SKM-1 (cell line): ENCODE measurements at regions not wholly inside any gene's neighbourhood (a gene's known extent, or its start where the extent isn't known, plus 50 kb on each side); places are given as distances from the start of the nearest gene placed in this dataset.
"Not testable (repeated sequence)": the region's sequence is repeated elsewhere in the genome, so short reads cannot be mapped to it uniquely, and the experiment has no call there.

ENCODE experiments used
- DNase-seq: peaks from one replicate; lab custom pipeline; 2025; ENCODE audit not compliant: unreplicated experiment; lab: John Stamatoyannopoulos, UW

DNA sequence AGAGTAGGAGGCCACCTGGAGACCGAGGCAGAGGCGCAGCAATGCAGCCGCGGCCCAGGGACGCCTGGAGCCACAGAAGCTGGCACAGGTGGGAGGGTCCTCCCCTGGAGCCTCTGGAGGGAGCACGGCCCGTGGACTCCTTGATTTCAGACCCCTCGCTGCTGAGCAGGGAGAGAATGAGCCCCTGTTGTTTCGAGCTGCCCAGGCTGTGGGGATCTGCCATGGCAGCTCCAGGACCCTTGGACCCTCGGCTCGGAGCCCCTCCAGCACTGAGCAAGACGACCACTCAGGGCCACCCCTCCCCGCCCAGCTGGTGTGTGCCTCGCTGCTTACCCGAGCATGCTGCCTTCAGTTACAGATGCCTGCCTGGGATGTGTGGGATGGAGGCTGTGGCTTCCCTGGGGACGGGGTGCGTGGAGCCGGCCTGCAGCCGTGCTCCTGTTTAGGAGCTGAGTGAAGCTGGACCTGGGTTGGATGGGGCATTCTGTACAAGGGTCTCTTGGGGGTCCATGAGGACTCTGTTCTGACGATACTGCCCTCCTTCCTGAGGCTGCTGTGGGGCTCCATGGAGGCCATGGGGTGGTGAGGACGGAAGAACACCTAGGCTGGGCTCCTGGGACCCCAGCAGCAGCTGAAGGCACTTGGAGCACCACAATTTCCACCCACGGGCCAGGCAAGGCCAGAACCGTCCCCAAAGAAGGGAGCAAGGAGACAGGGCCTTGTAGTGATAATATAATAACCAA lies 115.1 kb upstream of the LPCAT1 start:
- no peak for DNase-seq

DNA sequence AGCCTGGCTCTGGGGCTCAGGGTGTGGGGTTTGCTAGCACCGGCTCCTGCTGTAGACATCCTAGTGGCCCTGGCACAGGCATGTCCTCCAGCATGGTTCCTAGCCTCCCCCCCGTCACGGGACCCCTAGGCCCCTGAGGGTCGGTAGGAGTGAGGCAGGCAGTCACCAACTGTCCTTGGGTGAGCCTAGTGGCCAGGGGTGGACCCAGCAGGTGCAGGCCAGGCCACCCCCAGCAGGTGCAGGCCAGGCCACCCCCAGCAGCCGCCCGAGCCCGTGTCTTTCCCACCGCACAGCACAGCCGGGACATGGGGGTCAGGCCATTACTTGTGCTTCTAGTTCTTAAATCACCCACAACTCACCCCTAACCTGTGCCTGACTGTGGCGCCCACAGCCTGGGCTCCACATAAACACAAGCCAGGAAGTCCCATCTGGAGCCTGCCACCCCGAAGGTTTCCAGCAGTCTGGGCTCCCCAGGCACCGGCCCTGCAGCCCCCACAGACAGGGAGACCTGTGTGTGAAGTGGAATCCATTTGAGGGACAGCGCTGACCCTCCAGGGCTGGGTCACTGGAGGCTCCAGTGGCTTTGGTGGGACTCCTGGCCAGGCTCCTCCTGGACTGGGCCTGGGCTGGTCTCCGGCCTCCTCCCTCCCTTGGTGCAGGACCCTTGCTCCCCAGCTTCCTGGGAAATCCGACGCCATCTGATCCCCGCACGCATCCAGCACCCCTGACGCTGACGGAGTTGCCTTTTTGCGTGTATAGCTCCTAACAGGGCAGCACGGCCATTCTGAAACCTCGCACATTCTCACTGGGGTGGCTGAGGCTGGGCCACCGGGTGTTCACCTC lies 114.1 kb upstream of the LPCAT1 start:
- no peak for DNase-seq

DNA sequence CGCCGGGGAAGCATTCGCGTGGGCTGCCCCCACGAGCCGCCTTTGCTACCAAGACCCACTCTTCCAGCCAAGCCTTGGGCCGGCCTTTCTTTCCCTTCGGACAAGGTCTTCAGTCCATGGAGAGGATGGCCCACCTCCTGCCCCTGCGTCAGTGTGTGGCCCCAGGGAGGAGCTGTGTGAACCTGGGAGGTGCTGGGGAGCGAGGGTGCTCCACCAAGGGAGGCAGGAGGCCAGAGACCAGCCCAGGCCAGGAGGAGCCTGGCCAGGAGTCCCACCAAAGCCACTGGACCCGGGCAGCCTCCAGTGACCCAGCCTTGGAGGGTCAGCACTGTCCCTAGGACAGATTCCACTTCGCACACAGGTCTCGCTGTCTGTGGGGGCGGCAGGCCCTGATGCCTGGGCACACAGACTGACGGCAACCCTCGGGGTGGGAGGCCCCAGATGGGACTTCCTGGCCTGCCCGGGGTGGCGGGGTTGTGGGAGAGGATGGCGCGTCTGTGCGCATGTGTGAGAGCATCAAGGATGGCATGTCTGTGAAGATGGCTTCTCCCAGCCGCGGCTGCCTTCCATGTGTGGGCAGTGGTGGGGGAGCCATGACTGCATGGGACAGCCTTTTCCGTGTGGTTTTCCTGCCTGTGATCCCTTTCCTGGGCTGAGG lies 113.3 kb upstream of the LPCAT1 start:
- no peak for DNase-seq

DNA sequence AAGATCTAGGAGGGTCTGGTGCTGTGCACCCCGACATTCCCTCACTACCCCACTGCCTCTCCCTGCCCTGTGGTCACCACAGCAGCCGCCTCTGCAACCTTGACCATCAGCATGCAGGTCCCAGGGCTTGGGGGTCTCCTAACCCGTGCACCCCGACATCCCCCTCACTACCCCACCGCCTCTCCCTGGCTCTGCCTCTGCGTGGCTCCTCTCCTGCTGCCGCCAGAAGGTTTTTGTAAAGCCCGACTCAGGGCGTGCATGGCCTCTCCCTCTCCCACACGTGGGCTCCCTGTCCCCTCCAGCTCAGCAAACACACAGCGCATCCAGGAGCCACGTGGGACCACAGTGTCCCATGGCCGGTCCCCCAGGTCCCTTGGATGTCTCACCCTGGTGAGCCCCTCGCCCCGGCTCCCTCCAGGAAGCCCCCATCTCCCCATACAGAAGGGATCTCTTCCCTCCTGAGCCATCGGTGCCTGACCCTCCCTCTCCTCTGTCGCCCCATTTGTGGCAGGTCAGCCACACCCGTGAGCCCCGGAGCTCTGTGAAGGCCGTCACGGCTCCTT lies 112.5 kb upstream of the LPCAT1 start:
- not testable (repeated sequence) for DNase-seq

DNA sequence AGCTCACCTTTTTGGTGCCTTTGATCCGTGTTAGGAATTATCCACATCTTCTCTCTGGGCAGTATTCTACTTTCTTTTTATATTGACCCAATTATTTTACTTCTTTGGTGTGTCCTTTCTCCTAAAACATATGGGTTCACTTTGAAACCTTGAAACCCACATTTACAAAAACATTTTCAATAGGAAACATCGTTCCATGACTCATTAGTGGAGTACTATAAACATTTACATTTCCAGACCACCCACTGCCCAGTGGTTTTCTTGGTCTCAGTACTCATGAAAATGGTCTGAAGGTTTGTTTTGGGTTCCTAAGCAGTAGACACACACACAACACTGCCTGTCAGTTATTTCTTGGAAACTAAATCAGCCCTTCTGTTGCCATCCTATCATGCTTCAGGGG lies 111.7 kb upstream of the LPCAT1 start:
- DNase-seq: not testable (repeated sequence)

DNA sequence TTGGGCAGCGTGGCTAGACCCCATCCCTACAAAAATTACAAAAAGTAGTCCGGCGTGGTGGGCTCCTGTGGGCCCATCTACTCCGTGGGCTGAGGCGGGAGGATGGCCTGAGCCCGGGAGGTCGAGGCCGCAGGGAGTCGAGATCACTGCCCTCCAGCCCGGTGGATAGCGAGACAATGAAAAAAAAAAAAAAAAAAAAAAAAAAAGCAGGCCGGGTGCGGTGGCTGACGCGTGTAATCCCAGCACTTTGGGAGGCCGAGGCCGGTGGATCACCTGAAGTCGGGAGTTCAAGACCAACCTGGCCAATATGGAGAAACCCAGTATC lies 110.5 kb upstream of the LPCAT1 start:
- no peak for DNase-seq

DNA sequence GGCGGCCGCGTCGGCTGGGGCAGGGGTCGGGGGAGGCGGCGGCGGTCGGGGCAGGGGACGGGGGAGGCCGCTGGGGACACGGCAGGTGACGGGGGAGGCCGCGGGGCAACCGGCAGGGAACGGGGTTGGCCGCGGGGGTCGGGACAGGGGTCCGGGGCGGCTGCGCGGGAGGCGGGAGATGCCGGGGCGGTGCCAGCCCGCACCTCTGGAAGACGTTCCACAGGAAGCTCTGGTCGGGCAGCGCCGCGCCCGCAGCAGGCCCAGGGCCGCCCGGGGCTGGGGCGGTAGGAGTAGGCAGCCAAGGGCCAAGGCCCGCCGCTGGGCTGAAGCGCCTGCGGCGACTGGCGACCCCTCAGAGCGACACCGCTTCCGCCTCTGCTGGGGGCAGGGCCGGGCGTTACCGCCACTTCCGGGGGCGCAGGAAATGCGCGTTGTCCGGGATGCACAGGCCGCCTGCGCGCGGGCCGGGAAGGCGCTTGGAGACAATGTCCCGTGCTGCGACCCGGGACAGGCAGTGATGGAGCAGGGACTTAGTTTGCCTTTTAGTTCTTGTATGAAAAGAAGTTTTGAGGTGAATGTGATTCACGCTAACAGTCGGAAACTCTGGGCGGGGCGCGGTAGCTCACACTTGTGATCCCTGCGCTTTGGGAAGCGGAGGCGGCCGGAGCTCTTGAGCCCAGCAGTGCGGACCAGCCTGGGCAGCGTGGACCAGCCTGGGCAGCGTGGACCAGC lies 110.0 kb upstream of the LPCAT1 start:
- DNase-seq: no peak

DNA sequence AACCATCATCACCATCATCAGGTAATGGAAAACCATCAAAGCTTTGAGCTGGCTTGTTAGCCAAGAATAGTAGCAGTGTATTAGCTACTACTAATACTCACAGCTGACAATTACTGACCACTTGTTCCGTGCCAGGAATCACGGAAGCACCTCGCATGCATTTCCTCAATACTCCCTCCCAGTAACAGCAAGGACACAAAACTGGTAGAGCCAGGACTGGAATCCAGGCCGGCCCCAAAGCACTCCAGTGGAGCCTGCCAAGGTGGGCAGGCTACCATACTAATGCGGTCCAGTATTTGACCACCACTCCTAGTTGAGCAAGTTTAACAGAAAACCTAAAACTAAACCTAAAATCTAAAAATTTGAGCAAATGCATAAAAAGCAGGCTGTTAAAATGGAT lies 107.2 kb upstream of the LPCAT1 start:
- DNase-seq: not testable (repeated sequence)

DNA sequence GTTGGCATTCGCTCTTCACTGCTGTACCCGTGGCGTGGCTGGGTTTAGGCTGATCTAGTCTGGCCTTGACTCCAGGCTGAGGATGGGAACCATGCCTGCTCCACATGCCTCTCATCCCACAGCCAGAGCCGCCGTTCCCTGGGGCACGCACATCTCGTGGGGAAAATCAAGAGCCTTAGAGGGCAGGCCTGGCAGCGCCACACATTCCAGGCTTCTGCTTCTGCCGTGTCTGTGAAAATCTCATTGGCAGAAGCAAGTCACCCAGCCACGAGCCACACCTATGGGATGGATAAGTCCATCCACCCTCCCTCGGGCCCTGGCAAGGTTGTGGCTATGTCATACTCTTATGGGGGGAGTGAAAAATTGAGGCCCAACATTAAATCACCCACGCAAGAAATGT lies 102.6 kb upstream of the LPCAT1 start:
- DNase-seq: not testable (repeated sequence)

DNA sequence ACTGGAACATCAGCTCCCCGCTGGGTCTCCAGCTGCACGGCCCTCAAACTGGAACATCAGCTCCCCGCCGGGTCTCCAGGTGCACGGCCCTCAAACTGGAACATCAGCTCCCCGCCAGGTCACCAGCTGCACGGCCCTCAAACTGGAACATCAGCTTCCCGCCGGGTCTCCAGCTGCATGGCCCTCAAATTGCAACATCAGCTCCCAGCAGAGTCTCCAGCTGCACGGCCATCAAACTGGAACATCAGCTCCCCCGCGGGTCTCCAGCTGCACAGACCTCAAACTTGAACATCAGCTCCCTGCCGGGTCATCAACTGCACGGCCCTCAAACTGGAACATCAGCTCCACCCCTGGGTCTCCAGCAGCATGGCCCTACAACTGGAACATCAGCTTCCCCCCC lies 95.8 kb upstream of the LPCAT1 start:
- not testable (repeated sequence) for DNase-seq

DNA sequence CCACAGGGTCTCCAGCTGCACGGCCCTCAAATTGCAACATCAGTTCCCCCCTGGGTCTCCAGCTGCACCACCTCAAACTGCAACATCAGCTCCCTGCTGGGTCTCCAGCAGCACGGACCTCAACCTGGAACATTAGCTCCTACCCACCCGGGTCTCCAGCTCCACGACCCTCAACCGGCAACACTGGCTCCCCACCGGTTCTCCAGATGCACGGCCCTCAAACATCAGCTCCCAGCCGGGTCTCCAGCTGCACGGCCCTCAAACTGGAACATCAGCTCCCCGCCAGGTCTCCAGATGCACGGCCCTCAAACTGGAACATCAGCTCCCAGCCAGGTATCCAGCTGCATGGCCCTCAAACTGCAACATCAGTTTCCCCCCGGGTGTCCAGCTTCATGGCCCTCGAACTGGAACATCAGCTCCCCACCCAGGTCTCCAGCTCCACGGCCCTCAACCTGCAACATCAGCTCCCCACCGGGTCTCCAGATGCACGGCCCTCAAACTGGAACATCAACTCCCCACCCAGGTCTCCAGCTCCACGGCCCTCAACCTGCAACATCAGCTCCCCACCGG lies 94.6 kb upstream of the LPCAT1 start:
- DNase-seq: not testable (repeated sequence)

DNA sequence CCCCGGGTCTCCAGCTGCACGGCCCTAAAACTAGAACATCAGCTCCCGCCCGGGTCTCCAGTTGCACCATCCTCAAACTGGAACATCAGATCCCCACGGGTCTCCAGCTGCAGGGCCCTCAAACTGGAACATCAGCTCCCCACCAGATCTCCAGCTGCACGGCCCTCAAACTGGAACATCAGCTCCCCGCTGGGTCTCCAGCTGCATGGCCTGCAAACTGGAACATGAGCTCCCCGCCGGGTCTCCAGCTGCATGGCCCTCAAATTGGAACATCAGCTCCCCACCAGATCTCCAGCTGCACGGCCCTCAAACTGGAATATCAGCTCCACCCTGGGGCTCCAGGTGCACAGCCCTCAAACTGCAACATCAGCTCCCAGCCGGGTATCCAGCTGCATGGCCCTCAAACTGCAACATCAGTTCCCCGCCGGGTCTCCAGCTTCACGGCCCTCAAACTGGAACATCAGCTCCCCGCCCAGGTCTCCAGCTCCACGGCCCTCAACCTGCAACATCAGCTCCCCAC lies 93.5 kb upstream of the LPCAT1 start:
- DNase-seq: not testable (repeated sequence)

DNA sequence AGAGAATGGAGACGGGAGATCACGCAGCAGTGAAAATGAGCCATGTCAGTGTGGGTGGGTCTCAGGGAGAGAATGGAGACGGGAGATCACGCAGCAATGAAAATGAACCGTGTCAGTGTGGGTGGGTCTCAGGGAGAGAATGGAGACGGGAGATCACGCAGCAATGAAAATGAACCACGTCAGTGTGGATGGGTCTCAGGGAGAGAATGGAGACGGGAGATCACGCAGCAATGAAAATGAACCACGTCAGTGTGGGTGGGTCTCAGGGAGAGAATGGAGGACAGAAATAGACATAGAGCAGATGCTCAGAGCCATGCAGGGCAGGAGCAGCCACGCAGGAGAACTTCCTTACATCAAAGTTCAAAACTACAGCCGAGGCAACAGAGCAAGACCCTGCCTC lies 89.8 kb upstream of the LPCAT1 start:
- DNase-seq: not testable (repeated sequence)

DNA sequence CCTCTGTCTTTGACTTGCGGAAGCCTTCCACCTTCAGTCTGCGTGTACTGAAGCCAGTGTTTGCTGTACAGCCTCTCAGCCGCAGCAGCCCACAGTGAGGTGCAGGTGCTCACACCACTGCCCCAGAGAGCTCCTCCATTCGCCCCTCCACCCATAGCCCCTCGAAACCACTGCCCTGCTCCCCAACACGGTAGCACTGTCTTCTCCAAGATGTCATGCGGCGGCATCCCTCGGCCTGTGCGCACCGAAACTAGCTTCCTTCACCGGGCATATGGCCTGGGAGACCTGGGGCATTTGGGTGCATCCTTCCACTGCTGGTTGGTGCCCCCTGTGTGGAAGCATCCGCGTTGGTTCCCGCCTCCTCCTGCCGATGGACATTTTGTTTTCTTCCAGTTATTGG lies 86.8 kb upstream of the LPCAT1 start:
- not testable (repeated sequence) for DNase-seq

DNA sequence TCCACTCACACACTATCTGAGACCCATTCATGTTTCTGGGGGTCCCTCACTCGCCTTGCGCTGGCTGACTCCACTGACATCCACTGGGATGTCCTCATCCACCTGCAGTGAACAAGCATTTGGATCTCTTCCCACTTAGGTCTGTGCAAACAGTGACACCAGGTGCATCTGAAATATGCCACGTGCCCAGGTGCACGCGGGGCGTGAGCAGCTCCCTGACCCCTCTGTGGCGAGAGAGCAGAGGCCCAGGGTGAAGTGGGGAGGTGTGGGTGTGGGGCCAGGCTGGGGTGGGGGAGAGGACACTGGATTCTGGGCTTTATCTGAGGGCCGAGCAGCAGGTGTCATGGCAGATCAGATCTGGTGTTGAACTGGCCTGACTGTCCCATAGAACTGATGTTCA lies 85.4 kb upstream of the LPCAT1 start:
- not testable (repeated sequence) for DNase-seq

DNA sequence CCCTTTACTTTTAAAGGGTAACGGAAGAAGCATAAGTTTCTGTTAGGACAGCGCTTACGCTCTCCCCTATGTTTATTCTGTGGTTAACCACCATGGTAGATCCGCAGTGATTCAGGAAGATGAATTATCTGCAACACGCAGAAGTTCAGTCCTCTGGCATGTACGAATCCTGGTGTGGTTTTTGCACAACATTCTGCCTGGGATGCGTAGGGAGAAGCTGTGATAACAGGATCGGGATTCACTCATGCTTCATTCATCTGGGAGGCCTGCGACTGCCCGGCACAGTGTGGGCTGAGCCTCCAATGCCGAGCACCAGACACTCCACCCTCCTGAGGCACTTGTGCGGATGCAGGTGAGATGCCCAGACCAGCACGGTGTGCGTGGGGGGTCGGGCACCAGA lies 84.6 kb upstream of the LPCAT1 start:
- DNase-seq: not testable (repeated sequence)

DNA sequence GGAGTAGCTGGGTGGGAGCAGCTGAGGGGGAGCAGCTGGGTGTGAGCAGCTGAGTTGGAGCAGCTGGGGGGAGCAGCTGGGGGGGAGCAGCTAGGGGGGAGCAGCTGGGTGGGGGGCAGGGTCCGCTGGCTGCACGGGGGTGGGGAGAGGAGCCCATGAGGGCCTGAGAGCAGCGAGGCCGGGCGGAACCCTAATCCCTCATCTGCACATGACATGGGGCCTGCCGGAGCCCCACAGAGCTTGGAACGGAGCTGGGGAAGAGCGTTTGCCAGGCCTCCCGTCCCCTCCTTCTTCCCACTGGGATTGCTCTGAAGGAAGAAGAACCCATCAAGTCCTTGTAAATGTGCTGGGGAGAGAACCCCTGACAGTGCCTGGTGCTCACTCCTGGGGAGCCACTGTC lies 83.2 kb upstream of the LPCAT1 start:
- DNase-seq: not testable (repeated sequence)

DNA sequence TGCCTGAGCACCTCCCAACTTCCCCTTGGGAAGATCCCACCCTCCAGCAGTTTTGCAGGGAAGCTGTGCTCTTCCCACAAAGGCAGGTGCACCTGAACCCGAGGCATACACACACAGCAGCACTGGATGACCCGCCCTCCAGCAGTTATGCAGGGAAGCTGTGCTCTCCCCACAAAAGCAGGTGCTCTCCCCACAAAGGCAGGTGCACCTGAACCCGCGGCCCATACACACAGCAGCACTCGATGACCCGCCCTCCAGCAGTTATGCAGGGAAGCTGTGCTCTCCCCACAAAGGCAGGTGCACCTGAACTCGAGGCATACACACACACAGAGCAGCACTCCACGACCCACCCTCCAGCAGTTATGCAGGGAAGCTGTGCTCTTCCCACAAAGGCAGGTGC lies 80.2 kb upstream of the LPCAT1 start:
- not testable (repeated sequence) for DNase-seq

DNA sequence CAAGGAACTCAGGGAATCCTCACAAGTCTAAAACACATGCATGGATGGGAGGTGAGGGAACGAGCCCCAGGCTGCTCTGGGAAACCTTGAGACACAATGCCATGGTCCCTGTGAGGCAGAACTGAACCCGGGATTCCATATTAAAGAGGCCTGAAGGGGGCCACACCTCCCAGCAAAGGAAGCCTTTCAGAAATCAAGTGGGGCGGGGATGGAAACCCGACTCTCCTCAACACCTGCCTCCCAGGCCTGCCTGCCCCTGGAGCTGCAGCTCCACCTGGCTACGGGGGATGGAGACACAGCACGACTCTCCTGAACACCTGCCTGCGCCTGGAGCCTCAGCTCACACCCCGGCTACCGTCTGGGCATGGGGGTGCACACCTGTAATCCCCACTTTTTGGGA lies 77.8 kb upstream of the LPCAT1 start:
- not testable (repeated sequence) for DNase-seq
